ENCODE measurements at regions not wholly inside any gene's neighbourhood (a gene's known extent, or its start where the extent isn't known, plus 50 kb on each side); places are given as distances from the start of the nearest gene placed in this dataset.

GRCh38 chr6:84467296-84467695 is 239.9 kb upstream of the CEP162 start:
- no peak overlapping the region for H3K27ac ChIP-seq
- no peak for TF ChIP-seq EP300 (IDR thresholded peaks at IDR 0.05; ENCODE audit: low read depth)
- H3K27me3 ChIP-seq: no peaks in the 10 kb centered on the region
- H3K4me3 ChIP-seq: no peak overlapping the region
- in situ Hi-C loops (cut with MboI; ENCODE audit: low pct_ligation_motif_present in 1 of 4, low pct_unique_long_range_greater_than_20kb in 1 of 4, low sequenced_read_pairs in 3 of 4): no loop called here
- no peaks in the 10 kb centered on the region for H3K9me3 ChIP-seq
- H3K4me1 ChIP-seq: no peaks in the 10 kb centered on the region
- no peak for DNase-seq
- intact Hi-C loops (cut with DNase I; ENCODE audit: low total_unique reads): no loop called here
- H3K36me3 ChIP-seq: no peaks in the 10 kb centered on the region

GRCh38 chr6:84466511-84466910 is 239.1 kb upstream of the CEP162 start:
- Histone ChIP-seq H3K27me3 (no peaks in the 10 kb centered on the region), H3K36me3 (no peaks in the 10 kb centered on the region), H3K27ac (no peak overlapping the region), H3K4me1 (no peaks in the 10 kb centered on the region), H3K9me3 (no peaks in the 10 kb centered on the region), H3K4me3 (no peak overlapping the region)
- no peak for DNase-seq
- TF ChIP-seq CTCF (IDR thresholded peaks at IDR 0.05) (no peak), POLR2AphosphoS5 (IDR thresholded peaks at IDR 0.05) (no peak), POLR2A (IDR thresholded peaks at IDR 0.05) (no peak), EP300 (IDR thresholded peaks at IDR 0.05; ENCODE audit: low read depth) (no peak)
- in situ Hi-C loops (cut with MboI; ENCODE audit: low pct_ligation_motif_present in 1 of 4, low pct_unique_long_range_greater_than_20kb in 1 of 4, low sequenced_read_pairs in 3 of 4): no loop called here
- 28 to 40% methylated on average over 1 to 4 of the region's 4 CpGs for whole genome bisulfite sequencing, 2 donors (ENCODE audit: low coverage in 1 of 2)
- intact Hi-C loops (cut with DNase I; ENCODE audit: low total_unique reads): no loop called here

GRCh38 chr6:84464471-84464870 is 237.0 kb upstream of the CEP162 start:
- H3K27me3 ChIP-seq: no peaks in the 10 kb centered on the region
- no peaks in the 10 kb centered on the region for H3K4me1 ChIP-seq
- no peak for TF ChIP-seq POLR2A (IDR thresholded peaks at IDR 0.05)
- no peak for TF ChIP-seq EP300 (IDR thresholded peaks at IDR 0.05; ENCODE audit: low read depth)
- TF ChIP-seq POLR2AphosphoS5 (IDR thresholded peaks at IDR 0.05): no peak
- TF ChIP-seq CTCF (IDR thresholded peaks at IDR 0.05): no peak
- no peak overlapping the region for H3K4me3 ChIP-seq
- H3K27ac ChIP-seq: no peak overlapping the region
- intact Hi-C loops (cut with DNase I; ENCODE audit: low total_unique reads): no loop called here
- in situ Hi-C loops (cut with MboI; ENCODE audit: low pct_ligation_motif_present in 1 of 4, low pct_unique_long_range_greater_than_20kb in 1 of 4, low sequenced_read_pairs in 3 of 4): no loop called here
- WGBS, 2 donors (ENCODE audit: low coverage in 1 of 2): 87 to 94% methylated on average over 2 of the region's 2 CpGs
- no peak for DNase-seq
- no peaks in the 10 kb centered on the region for H3K36me3 ChIP-seq
- no peaks in the 10 kb centered on the region for H3K9me3 ChIP-seq

GRCh38 chr6:84462698-84463097 is 235.3 kb upstream of the CEP162 start:
- H3K27ac ChIP-seq: no peak overlapping the region
- no peaks in the 10 kb centered on the region for H3K27me3 ChIP-seq
- 69 to 72% methylated on average over 1 of the region's 1 CpG for WGBS, 2 donors (ENCODE audit: low coverage in 1 of 2)
- no peaks in the 10 kb centered on the region for H3K36me3 ChIP-seq
- no peaks in the 10 kb centered on the region for H3K9me3 ChIP-seq
- H3K4me3 ChIP-seq: no peak overlapping the region
- in situ Hi-C loops (cut with MboI; ENCODE audit: low pct_ligation_motif_present in 1 of 4, low pct_unique_long_range_greater_than_20kb in 1 of 4, low sequenced_read_pairs in 3 of 4) (no loop called here), intact Hi-C loops (cut with DNase I; ENCODE audit: low total_unique reads) (no loop called here)
- H3K4me1 ChIP-seq: no peaks in the 10 kb centered on the region
- TF ChIP-seq POLR2A (IDR thresholded peaks at IDR 0.05): no peak
- no peak for TF ChIP-seq CTCF (IDR thresholded peaks at IDR 0.05)
- no peak for TF ChIP-seq EP300 (IDR thresholded peaks at IDR 0.05; ENCODE audit: low read depth)
- TF ChIP-seq POLR2AphosphoS5 (IDR thresholded peaks at IDR 0.05): no peak
- DNase-seq: no peak

- Histone ChIP-seq H3K4me3 (no peak overlapping the region), H3K36me3 (no peaks in the 10 kb centered on the region), H3K4me1 (no peaks in the 10 kb centered on the region), H3K27ac (no peak overlapping the region), H3K27me3 (no peaks in the 10 kb centered on the region), H3K9me3 (no peaks in the 10 kb centered on the region)
- no peak for TF ChIP-seq POLR2A (IDR thresholded peaks at IDR 0.05)
- TF ChIP-seq POLR2AphosphoS5 (IDR thresholded peaks at IDR 0.05): no peak
- no peak for TF ChIP-seq EP300 (IDR thresholded peaks at IDR 0.05; ENCODE audit: low read depth)
- no peak for TF ChIP-seq CTCF (IDR thresholded peaks at IDR 0.05)
- 66 to 81% methylated on average over 3 to 4 of the region's 4 CpGs for WGBS, 2 donors (ENCODE audit: low coverage in 1 of 2)
- in situ Hi-C loops (cut with MboI; ENCODE audit: low pct_ligation_motif_present in 1 of 4, low pct_unique_long_range_greater_than_20kb in 1 of 4, low sequenced_read_pairs in 3 of 4) (no loop called here), intact Hi-C loops (cut with DNase I; ENCODE audit: low total_unique reads) (no loop called here)
- no peak for DNase-seq
Measured at GRCh38 chr6:84461461-84461860, 234.0 kb upstream of the CEP162 start.
